OCI-LY3 (cell line): ENCODE measurements at regions not wholly inside any gene's neighbourhood (a gene's known extent, or its start where the extent isn't known, plus 50 kb on each side); places are given as distances from the start of the nearest gene placed in this dataset.

ENCODE experiments used
- EZH2phosphoT487 ChIP-seq: fragments of 200-600 bp; shearing (Covaris generic); IDR thresholded peaks from 2 replicates; pipeline ENCODE4 v1.6.1; 2018; ENCODE audit warnings: antibody characterized with exemption, mixed run types, low read depth
- TF ChIP-seq, protein P1 (sequence below): fragments of 200-600, 300-600 bp; sonication (generic); IDR thresholded peaks from 2 replicates; pipeline ENCODE4 v1.5.1; 2014; ENCODE audit warnings: antibody characterized with exemption, low read length, low read depth

DNA sequence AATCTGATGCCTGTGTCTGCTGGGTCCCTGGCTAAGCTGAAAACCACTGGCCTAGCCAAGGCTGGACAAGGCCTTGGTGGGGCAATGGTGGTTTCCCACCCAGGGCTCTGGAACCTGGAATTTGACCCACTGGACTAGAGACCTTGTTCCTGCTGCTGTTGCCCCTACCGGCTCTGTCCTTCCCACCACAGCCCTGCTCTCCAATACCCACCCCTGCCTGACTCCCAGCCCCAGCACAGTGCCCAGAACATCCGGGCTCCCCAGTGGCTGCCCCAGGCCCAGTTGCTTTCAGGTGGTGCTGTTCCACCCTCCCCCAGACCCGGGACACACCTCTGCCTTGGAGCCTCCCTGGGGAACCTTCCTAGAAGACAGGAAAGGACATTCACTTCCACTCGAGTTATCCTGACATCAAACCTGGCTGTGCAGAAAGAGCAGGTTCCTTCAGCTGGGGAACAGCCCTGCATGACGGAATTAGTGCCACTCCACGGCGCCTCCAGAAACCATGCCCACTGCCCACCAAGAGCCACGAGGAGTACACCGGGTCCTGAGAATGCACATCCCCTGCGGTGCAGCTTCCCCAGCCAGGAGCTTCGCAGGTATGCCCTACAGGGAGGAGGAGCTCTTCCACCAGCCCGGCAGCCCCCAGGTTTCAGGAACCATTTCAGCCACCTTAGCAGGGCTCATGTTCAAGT lies 152.8 kb downstream of the OAT start:
- TF ChIP-seq, protein P1, sequence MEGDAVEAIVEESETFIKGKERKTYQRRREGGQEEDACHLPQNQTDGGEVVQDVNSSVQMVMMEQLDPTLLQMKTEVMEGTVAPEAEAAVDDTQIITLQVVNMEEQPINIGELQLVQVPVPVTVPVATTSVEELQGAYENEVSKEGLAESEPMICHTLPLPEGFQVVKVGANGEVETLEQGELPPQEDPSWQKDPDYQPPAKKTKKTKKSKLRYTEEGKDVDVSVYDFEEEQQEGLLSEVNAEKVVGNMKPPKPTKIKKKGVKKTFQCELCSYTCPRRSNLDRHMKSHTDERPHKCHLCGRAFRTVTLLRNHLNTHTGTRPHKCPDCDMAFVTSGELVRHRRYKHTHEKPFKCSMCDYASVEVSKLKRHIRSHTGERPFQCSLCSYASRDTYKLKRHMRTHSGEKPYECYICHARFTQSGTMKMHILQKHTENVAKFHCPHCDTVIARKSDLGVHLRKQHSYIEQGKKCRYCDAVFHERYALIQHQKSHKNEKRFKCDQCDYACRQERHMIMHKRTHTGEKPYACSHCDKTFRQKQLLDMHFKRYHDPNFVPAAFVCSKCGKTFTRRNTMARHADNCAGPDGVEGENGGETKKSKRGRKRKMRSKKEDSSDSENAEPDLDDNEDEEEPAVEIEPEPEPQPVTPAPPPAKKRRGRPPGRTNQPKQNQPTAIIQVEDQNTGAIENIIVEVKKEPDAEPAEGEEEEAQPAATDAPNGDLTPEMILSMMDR = no peak
- no peak for TF ChIP-seq EZH2phosphoT487
